B cell (primary cell): ENCODE measurements at regions not wholly inside any gene's neighbourhood (a gene's known extent, or its start where the extent isn't known, plus 50 kb on each side); places are given as distances from the start of the nearest gene placed in this dataset.

Experiments
- CTCF ChIP-seq: fragments of 200-600 bp; IDR thresholded peaks from one replicate; pipeline ENCODE4 v1.8.0; 2022; ENCODE audit warnings: antibody characterized with exemption, mild to moderate bottlenecking
- EZH2 ChIP-seq: IDR thresholded peaks from 2 replicates; pipeline ENCODE4 v1.6.1; 2012; ENCODE audit warnings: borderline replicate concordance, low read depth, mild to moderate bottlenecking, moderate library complexity, low read length; ENCODE audit not compliant: insufficient read depth, poor library complexity, severe bottlenecking

- no peak for TF ChIP-seq CTCF
- TF ChIP-seq EZH2 = no peak
Measured at GRCh38 chr10:84739641-84740040, 411.3 kb downstream of the CCSER2 start.
